ENCODE measurements at regions not wholly inside any gene's neighbourhood (a gene's known extent, or its start where the extent isn't known, plus 50 kb on each side); places are given as distances from the start of the nearest gene placed in this dataset.

DNA sequence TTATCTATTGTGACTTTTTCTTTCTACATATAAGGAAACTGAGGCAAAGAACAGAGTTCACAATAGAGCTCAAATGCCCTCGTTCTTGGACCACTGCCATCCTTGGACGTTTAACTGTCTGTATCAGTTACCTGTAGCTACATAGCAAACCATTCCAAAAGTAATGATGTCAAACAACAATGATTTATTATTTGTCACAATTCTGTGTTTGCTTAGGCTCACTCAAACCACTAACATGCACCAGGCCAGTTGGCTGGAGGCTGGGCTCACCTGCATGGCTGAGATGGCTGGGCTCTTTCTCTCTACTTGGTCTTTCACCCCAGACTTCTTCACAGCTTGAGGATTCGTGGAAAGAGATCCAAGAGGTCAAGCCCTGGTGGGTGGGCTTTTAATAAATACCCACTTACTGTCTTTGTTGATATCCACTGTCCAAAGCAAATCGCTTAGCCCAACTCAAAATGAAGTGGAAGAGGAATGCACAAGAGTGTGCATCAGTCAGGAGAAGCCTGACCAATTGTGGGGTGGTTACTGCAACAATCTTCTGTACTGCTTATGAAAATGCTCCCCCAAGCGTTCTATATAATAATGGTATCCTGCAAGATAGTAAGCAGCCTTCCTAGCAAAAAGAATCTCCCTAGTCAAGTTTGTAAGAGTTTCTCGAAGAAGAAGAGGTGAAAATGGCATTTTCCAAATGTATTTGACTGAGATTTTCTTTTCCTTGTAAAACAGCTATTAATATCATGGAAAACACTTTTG, 163.5 kb upstream of the NT5C1B start:
- no peaks in the 10 kb centered on the region for H3K27me3 ChIP-seq (ENCODE audit: control insufficient read depth in 4 of 4, insufficient read depth in 4 of 4, low read length in 3 of 4)
- TF ChIP-seq SP1 (IDR thresholded peaks at IDR 0.05) (no peak), HNF4G (IDR thresholded peaks at IDR 0.05) (no peak), JUND (IDR thresholded peaks at IDR 0.05) (no peak), EGR1 (IDR thresholded peaks at IDR 0.05; ENCODE audit: low read depth in 2 of 2) (no peak), RXRA (IDR thresholded peaks at IDR 0.05) (no peak)
- TF ChIP-seq, protein P1, sequence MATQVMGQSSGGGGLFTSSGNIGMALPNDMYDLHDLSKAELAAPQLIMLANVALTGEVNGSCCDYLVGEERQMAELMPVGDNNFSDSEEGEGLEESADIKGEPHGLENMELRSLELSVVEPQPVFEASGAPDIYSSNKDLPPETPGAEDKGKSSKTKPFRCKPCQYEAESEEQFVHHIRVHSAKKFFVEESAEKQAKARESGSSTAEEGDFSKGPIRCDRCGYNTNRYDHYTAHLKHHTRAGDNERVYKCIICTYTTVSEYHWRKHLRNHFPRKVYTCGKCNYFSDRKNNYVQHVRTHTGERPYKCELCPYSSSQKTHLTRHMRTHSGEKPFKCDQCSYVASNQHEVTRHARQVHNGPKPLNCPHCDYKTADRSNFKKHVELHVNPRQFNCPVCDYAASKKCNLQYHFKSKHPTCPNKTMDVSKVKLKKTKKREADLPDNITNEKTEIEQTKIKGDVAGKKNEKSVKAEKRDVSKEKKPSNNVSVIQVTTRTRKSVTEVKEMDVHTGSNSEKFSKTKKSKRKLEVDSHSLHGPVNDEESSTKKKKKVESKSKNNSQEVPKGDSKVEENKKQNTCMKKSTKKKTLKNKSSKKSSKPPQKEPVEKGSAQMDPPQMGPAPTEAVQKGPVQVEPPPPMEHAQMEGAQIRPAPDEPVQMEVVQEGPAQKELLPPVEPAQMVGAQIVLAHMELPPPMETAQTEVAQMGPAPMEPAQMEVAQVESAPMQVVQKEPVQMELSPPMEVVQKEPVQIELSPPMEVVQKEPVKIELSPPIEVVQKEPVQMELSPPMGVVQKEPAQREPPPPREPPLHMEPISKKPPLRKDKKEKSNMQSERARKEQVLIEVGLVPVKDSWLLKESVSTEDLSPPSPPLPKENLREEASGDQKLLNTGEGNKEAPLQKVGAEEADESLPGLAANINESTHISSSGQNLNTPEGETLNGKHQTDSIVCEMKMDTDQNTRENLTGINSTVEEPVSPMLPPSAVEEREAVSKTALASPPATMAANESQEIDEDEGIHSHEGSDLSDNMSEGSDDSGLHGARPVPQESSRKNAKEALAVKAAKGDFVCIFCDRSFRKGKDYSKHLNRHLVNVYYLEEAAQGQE (IDR thresholded peaks at IDR 0.05) = no peak
- TF ChIP-seq, protein P2, sequence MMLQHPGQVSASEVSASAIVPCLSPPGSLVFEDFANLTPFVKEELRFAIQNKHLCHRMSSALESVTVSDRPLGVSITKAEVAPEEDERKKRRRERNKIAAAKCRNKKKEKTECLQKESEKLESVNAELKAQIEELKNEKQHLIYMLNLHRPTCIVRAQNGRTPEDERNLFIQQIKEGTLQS (IDR thresholded peaks at IDR 0.05) = no peak
- 77% methylated on average over 6 of the region's 6 CpGs for WGBS
- no peak overlapping the region for H3K27ac ChIP-seq (ENCODE audit: low read depth in 1 of 2, low read length in 2 of 2)
- no peaks in the 10 kb centered on the region for H3K36me3 ChIP-seq (ENCODE audit: control insufficient read depth in 4 of 4, insufficient read depth in 3 of 4, low read depth in 1 of 4, low read length in 3 of 4)
- no peak for DNase-seq (ENCODE audit: low spot score)
- no peak overlapping the region for H3K4me3 ChIP-seq (ENCODE audit: low read depth in 1 of 3, low read length in 3 of 3)
- no peak overlapping the region for H3K9ac ChIP-seq (ENCODE audit: low read depth in 1 of 2, low read length in 2 of 2)
- no peaks in the 10 kb centered on the region for H3K9me3 ChIP-seq (ENCODE audit: control insufficient read depth in 4 of 4, low read length in 3 of 4)
- peaks cover 0 to 8% (median 2%) of the 10 kb centered on the region in 4 donors for H3K4me1 ChIP-seq (ENCODE audit: control insufficient read depth in 4 of 4, insufficient read depth in 4 of 4, low read length in 3 of 4)

DNA sequence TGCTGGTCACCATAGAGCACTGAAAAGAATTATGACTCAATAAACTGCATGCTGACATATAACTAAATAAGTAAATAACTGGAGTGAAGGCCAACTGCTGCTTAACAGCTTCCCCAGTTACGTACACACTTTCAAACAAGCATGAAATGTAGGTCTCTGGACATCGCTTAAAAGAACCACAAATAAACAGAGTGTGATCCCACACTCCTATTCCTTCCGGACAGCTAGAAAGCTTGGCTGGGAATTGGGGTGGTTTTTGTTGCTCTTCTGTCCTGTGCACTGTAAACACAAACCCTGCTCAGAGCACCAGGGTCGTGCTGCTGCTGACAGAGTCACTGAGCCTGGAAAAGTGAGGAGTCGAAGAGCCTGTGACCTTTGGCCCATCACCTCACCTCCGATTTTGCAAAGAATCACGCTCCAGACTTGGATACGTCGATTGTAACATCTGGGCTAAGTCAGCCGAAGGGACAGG, 162.7 kb upstream of the NT5C1B start:
- Histone ChIP-seq H3K36me3 (ENCODE audit: control insufficient read depth in 4 of 4, insufficient read depth in 3 of 4, low read depth in 1 of 4, low read length in 3 of 4) (no peaks in the 10 kb centered on the region), H3K4me1 (ENCODE audit: control insufficient read depth in 4 of 4, insufficient read depth in 4 of 4, low read length in 3 of 4) (peaks cover 0 to 8% (median 2%) of the 10 kb centered on the region in 4 donors), H3K27me3 (ENCODE audit: control insufficient read depth in 4 of 4, insufficient read depth in 4 of 4, low read length in 3 of 4) (no peaks in the 10 kb centered on the region), H3K4me3 (ENCODE audit: low read depth in 1 of 3, low read length in 3 of 3) (no peak overlapping the region), H3K9me3 (ENCODE audit: control insufficient read depth in 4 of 4, low read length in 3 of 4) (no peaks in the 10 kb centered on the region), H3K9ac (ENCODE audit: low read depth in 1 of 2, low read length in 2 of 2) (no peak overlapping the region), H3K27ac (ENCODE audit: low read depth in 1 of 2, low read length in 2 of 2) (peak overlapping the region in 1 of 2 donors; percentile 28)
- TF ChIP-seq SP1 (IDR thresholded peaks at IDR 0.05) = no peak
- no peak for TF ChIP-seq HNF4G (IDR thresholded peaks at IDR 0.05)
- TF ChIP-seq, protein P1 (IDR thresholded peaks at IDR 0.05) = no peak
- TF ChIP-seq RAD21 (IDR thresholded peaks at IDR 0.05) = peak; percentile 11 to 26
- TF ChIP-seq FOXA1 (IDR thresholded peaks at IDR 0.05) = no peak
- TF ChIP-seq JUND (IDR thresholded peaks at IDR 0.05) = no peak
- no peak for TF ChIP-seq EGR1 (IDR thresholded peaks at IDR 0.05; ENCODE audit: low read depth in 2 of 2)
- TF ChIP-seq, protein P2 (IDR thresholded peaks at IDR 0.05) = no peak
- TF ChIP-seq NR2F2 (IDR thresholded peaks at IDR 0.05) = peak; percentile 73
- no peak for TF ChIP-seq FOXA2 (IDR thresholded peaks at IDR 0.05)
- no peak for TF ChIP-seq TAF1 (conservative IDR thresholded peaks at IDR 0.05)
- no peak for TF ChIP-seq YY1 (IDR thresholded peaks at IDR 0.05)
- TF ChIP-seq, protein P3, sequence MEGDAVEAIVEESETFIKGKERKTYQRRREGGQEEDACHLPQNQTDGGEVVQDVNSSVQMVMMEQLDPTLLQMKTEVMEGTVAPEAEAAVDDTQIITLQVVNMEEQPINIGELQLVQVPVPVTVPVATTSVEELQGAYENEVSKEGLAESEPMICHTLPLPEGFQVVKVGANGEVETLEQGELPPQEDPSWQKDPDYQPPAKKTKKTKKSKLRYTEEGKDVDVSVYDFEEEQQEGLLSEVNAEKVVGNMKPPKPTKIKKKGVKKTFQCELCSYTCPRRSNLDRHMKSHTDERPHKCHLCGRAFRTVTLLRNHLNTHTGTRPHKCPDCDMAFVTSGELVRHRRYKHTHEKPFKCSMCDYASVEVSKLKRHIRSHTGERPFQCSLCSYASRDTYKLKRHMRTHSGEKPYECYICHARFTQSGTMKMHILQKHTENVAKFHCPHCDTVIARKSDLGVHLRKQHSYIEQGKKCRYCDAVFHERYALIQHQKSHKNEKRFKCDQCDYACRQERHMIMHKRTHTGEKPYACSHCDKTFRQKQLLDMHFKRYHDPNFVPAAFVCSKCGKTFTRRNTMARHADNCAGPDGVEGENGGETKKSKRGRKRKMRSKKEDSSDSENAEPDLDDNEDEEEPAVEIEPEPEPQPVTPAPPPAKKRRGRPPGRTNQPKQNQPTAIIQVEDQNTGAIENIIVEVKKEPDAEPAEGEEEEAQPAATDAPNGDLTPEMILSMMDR (IDR thresholded peaks at IDR 0.05; ENCODE audit: low read depth, low read length, missing input control) = no peak
- no peak for TF ChIP-seq ZBTB33 (IDR thresholded peaks at IDR 0.05)
- TF ChIP-seq, protein P4, sequence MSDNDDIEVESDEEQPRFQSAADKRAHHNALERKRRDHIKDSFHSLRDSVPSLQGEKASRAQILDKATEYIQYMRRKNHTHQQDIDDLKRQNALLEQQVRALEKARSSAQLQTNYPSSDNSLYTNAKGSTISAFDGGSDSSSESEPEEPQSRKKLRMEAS (IDR thresholded peaks at IDR 0.05) = no peak
- TF ChIP-seq HNF4A (conservative IDR thresholded peaks at IDR 0.05) = peak in 1 of 2 donors; percentile 28
- no peak for TF ChIP-seq GABPA (IDR thresholded peaks at IDR 0.05 in 1 of 2, conservative IDR thresholded peaks at IDR 0.05 in 1 of 2)
- TF ChIP-seq RXRA (IDR thresholded peaks at IDR 0.05) = peak in 1 of 2 donors; percentile 28
- DNase-seq (ENCODE audit: low spot score) = no peak
- WGBS = 31% methylated on average over 10 of the region's 10 CpGs

All from liver (tissue), 8 donors.